GM19324 (cell line): ENCODE measurements at regions not wholly inside any gene's neighbourhood (a gene's known extent, or its start where the extent isn't known, plus 50 kb on each side); places are given as distances from the start of the nearest gene placed in this dataset.
"Not testable (repeated sequence)": the region's sequence is repeated elsewhere in the genome, so short reads cannot be mapped to it uniquely, and the experiment has no call there.

Experiments
- ATAC-seq: cut with Tn5 transposase; IDR thresholded peaks from one replicate; pipeline ENCODE4 v1.9.1; 2021; ENCODE audit warnings: mild to moderate bottlenecking, moderate library complexity; ENCODE audit not compliant: unreplicated experiment, low FRiP score

- no peak for ATAC-seq
These were observed 269.1 kb downstream of the VRK1 start for GRCh38 chr14:97066068-97066899.

DNA sequence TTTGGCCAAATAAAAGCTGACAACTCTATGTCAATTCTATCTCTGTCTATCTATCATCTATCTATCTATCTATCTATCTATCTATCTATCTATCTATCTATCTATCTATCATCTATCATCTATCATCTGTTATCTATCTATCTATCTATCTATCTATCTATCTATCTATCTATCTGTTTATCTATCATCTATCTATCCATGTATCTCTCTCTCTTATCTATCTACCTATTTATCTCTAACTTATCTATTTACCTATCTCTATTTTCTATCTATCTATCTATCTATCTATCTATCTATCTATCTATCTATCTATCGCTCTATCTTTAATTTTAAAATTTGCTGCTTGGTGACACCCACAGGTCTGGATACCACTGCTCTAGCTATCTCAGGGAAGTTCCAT, 271.1 kb downstream of the VRK1 start:
- ATAC-seq, result not testable (repeated sequence)

DNA sequence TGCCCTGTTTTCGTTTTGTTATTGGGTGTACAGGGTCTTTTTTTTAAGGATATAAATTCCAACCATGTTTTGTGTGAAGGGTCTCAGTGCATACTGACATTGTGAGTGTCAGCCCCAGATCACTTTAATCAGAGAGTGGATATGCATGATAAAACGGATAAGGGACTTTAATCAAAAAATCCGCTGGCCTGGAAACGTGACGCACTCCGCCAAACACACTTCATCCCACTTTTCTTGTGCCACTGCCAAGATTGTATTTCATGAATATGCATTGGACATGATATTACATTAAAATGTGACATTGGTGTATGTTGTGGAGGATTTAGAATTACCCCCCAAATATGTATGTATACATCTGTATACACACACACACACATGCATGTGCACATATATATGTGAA, 273.1 kb downstream of the VRK1 start:
- no peak for ATAC-seq

GRCh38 chr14:97071177-97071576, 274.0 kb downstream of the VRK1 start:
- ATAC-seq, result no peak

DNA sequence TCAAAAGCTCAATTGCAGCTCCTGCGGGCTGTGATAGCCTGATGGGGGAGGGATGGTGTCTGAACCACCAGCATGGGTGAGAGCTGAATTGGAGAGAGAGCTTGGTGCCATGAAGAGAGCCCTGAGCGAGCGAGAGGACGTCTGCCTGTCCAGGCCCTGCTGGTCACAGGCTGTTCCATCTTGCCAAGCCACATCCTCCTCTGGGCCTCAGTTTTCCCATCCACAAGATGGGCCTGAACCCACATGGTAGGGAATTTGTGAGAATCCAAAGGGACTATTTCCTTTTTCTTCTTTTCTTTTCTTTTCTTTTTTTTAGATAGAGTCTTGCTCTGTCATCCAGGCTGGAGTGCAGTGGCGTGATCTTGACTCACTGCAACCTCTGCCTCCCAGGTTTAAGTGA, 276.4 kb downstream of the VRK1 start:
- ATAC-seq, result no peak

- ATAC-seq, result no peak
These were observed 277.3 kb downstream of the VRK1 start for GRCh38 chr14:97074456-97074855.

DNA sequence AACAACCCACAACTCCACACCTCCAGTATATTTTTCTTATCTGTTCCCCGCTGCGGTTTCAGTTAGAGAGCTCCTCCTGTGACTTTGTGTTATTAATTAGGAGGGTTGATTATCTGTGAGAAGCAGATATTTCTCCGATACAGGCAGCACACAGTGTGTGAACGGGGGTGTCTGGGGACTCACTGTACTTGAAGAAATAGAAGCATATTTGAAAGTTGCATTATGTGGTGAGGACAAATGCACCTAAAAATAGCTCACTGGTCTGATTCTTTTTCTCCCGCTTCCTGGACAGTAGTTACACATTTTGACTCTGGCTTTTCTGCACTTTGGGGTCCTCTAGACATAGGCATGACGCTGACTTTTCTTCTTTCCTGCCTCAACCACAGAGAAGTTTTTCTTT, 277.7 kb downstream of the VRK1 start:
- ATAC-seq, result no peak

DNA sequence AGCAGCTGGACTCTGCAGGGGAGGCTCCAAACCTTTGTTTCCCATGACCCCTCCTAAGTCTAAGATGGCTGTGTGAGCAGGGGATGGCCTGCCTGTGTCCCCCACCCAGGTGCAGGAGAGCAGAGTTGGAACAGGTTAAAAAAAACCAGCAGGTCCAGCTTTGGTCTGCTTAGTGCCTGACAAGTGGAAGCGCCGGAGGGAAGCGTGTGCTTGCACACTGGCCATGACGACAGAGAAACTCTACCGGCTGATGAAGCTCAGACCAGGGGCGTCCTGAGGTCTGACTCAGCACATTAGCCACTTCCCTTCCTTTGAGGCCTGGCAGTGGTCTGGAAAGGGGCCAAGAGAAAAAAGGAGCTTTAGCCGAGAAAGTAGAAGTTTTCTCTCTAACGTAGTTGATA, 280.1 kb downstream of the VRK1 start:
- ATAC-seq, result no peak

GRCh38 chr14:97077687-97078086, 280.5 kb downstream of the VRK1 start:
- no peak for ATAC-seq

DNA sequence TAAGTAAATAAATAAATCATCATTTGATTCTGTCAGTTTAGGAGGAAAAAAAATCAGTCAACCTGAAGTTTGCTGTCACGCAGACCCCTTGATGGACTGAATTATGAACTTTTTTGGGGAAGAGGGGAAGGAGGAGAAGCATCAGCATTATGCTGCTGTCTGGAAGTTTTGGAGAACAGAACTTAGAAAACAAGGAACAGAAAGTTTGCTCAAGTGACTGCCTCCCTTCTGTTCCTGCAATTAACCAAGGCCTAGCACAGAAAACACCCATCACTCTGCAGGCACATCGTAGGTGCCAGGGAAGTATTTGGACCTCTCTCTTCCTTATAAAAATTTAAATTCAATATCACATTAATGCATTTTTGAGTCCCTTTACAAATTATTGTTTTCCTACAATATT, 283.8 kb downstream of the VRK1 start:
- ATAC-seq, result no peak

DNA sequence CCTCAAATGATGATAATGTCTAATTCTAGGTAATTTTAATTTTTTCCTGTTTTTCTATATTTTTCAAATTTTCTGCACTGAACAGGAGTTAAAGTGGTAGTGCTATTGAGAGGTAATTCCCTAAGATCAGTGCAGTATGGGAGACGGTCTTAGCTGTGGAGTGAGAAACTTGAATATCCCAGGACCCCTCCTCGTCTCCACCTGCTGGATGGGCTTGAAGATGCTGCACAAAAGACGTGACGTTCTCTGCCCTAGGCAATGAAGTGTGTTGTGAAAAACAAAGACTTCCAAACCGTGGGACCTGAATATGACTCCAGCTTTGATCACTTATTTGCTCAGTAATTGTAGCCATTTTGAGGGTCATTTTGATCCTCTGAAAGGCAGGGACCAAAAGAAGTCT, 298.1 kb downstream of the VRK1 start:
- no peak for ATAC-seq

DNA sequence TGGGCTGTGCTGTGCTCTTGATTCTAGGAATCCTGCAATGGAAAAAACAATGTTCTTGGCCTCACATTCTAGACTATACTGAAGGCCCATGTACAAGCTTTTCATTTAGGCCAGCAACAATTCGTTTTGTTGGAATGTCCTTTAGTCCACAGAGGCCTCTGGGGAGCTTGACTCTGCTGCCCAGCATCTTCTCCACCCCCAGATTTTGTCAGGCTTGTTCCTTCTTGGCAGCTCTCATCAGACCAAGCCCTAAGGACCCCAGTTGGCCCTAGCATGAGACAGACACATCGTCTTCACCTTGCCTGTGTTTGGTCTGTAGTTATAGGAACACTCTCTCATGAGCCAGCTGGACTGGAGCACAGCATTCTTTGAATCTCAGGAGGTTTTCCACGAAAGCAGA, 300.1 kb downstream of the VRK1 start:
- no peak for ATAC-seq

- no peak for ATAC-seq
These were observed 303.1 kb downstream of the VRK1 start for GRCh38 chr14:97100306-97100705.

GRCh38 chr14:97101561-97101960, 304.4 kb downstream of the VRK1 start:
- ATAC-seq, result no peak

- no peak for ATAC-seq
These were observed 306.8 kb downstream of the VRK1 start for GRCh38 chr14:97104029-97104428.

DNA sequence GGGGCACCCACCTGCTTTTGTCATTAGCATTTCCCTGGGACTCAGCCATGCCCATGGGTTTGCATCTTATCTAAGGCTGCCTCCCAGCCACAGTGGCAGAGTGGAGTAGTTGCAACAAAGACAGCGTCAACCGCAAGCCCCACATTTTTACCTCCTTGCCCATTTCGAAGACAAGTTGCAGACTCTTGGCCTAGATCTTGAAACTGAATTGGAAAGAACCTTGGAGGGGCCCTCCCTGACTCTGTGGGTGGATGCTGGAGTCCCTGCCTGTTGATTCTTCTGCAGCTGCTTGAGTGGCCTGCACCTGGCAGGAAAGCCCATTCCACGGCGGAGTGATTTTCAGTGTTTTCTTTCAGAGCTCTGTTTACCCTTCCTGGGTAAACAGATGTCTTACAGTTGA, 309.0 kb downstream of the VRK1 start:
- no peak for ATAC-seq

DNA sequence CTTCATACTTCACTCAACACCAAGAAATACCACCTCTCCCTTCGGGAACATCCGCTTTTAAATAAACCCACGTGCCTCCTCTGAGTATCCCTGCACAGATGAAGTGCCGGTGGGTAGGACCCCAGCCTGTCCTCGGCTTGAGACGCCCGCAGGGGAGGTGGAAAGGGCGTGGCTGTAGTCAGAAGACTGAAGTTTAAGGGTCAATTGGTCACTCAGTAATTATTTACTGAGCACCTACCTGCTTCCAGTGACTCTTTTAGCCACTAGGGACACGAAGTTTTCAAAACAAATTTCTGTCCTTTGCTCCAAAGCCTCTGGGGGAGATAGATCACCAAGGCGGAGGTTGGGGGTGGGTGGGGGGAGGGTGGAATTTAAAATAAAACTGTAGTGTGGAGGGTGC, 309.4 kb downstream of the VRK1 start:
- ATAC-seq, result no peak

DNA sequence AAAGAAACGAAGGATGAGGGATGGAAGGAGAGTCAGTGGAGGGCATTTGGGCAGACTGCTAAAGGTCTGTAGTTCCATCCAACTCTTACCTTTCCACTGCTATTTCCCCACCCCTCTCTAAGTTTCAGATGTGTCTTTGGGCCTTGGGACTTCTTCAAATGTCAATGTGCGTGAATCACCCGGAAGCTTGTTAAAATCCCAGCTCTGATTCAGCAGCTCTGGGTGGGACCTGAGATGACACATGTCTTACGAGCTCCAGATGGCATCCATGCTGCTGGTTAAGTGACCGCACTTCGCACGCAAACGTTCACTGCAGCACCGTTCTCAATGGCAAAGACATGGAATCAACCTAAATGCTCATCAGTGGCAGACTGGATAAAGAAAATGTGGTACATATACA, 309.9 kb downstream of the VRK1 start:
- no peak for ATAC-seq

GRCh38 chr14:97107760-97108159, 310.6 kb downstream of the VRK1 start:
- ATAC-seq, result no peak

DNA sequence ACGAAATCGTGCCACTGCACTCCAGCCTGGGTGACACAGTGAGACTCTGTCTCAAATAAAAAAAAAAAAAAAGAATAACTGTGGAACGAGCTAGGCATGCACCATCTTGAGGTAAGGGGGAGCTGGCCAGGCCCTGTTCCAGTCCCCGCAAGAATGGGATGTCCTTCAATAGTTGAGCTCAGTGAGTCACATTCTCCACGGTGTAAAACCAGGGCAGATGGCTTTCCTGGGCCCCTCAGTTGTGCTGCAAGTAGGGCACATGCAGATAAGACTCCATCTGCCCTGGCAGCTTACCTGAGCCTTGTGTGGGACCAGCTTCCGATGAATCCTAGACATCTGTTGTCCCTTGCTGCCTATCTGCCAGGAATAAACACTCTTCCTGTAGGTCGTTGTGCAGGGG, 312.1 kb downstream of the VRK1 start:
- no peak for ATAC-seq

GRCh38 chr14:97113339-97113738, 316.2 kb downstream of the VRK1 start:
- ATAC-seq, result no peak

GRCh38 chr14:97116546-97116945, 319.4 kb downstream of the VRK1 start:
- no peak for ATAC-seq

DNA sequence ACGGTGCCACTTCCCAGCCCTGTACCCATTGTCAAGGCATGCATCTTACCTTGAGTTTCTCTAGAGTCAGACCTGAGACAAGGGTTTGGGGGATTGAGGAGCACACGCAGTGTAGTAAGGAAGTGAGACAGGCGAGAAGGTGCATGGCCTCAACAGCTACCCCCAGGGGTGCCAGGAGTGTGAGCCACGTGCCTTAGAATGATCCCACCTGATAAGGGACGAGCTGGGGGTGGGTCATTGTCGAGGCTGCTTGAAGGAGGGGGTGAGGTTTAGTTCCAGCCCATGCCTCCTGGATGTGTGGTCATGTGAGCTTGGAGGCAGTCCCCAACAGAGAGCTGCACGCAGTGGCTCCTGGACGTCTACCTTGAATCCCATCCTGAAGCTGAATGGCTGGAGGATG, 320.5 kb downstream of the VRK1 start:
- ATAC-seq, result no peak
